ENCODE measurements at regions not wholly inside any gene's neighbourhood (a gene's known extent, or its start where the extent isn't known, plus 50 kb on each side); places are given as distances from the start of the nearest gene placed in this dataset.

- TF ChIP-seq CTCF (IDR thresholded peaks at IDR 0.05) (no peak), EZH2 (IDR thresholded peaks at IDR 0.05; ENCODE audit: borderline replicate concordance, insufficient read depth, low read depth, low read length, poor library complexity, severe bottlenecking) (no peak)
These were observed 1173.9 kb upstream of the LRRTM3 start for GRCh38 chr10:65751896-65752295.

Measured in B cell (primary cell).